ENCODE measurements at regions not wholly inside any gene's neighbourhood (a gene's known extent, or its start where the extent isn't known, plus 50 kb on each side); places are given as distances from the start of the nearest gene placed in this dataset.

DNA sequence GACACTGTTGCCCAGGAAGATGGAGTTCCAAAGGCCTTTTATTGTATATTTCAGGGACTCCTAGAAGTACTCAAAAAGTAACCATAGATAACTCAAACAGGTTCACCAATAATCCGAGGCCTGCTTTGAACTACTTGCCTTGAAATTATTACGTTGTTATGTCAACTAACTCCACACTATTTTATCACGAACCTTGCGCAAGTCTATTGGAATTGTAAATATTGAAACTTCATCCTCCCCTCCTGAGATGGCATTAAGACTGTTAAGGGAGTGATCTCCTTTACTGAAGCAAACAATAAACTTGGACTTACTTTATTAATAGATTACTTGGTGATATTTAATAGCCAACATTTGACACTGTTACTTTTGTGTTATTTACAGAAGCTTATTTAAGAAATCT, 199.6 kb upstream of the GADL1 start:
- TF ChIP-seq, protein P1, sequence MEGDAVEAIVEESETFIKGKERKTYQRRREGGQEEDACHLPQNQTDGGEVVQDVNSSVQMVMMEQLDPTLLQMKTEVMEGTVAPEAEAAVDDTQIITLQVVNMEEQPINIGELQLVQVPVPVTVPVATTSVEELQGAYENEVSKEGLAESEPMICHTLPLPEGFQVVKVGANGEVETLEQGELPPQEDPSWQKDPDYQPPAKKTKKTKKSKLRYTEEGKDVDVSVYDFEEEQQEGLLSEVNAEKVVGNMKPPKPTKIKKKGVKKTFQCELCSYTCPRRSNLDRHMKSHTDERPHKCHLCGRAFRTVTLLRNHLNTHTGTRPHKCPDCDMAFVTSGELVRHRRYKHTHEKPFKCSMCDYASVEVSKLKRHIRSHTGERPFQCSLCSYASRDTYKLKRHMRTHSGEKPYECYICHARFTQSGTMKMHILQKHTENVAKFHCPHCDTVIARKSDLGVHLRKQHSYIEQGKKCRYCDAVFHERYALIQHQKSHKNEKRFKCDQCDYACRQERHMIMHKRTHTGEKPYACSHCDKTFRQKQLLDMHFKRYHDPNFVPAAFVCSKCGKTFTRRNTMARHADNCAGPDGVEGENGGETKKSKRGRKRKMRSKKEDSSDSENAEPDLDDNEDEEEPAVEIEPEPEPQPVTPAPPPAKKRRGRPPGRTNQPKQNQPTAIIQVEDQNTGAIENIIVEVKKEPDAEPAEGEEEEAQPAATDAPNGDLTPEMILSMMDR (IDR thresholded peaks at IDR 0.05 in 2 of 3, conservative IDR thresholded peaks at IDR 0.05 in 1 of 3; ENCODE audit: borderline replicate concordance in 1 of 3, insufficient read depth in 1 of 3, low read depth in 2 of 3, low read length in 2 of 3) = no peak
- no peak for TF ChIP-seq EZH2 (IDR thresholded peaks at IDR 0.05)
- TF ChIP-seq CBX3 (IDR thresholded peaks at IDR 0.05; ENCODE audit: low read depth) = no peak
- no peak for TF ChIP-seq CEBPB (IDR thresholded peaks at IDR 0.05; ENCODE audit: low read depth)
- TF ChIP-seq ZNF274 (IDR thresholded peaks at IDR 0.05; ENCODE audit: low read depth, low read length) = no peak

All from HCT116 (cell line).